CD4-positive, alpha-beta T cell treated with Interleukin-2 at 100 ng/mL for 4 hours (primary cell): ENCODE measurements at regions not wholly inside any gene's neighbourhood (a gene's known extent, or its start where the extent isn't known, plus 50 kb on each side); places are given as distances from the start of the nearest gene placed in this dataset.

ENCODE experiments used
- DNase-seq: peaks from one replicate; pipeline ENCODE4 v3.0.0-alpha.2; 2020; ENCODE audit warnings: low spot score

DNA sequence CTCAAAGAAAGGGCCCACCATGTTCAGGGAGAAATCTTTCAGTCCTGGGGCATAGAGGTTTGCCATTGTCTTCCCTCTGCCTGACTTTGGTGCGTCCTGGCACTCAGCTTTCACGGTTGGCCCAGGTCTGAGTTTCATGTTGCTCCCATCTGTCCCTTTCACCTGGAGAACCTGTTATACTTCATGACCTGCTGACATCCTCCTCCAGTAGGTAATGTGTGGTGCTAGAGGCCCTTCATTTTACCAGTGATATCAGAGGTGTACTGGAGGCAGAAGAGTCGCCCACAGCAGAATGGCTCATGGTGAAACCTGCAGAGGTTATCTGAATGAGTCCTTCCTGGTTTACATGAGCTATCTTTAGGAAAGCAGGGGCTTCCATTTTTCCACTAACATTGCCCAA lies 128.8 kb upstream of the DLX2 start:
- DNase-seq = no peak

DNA sequence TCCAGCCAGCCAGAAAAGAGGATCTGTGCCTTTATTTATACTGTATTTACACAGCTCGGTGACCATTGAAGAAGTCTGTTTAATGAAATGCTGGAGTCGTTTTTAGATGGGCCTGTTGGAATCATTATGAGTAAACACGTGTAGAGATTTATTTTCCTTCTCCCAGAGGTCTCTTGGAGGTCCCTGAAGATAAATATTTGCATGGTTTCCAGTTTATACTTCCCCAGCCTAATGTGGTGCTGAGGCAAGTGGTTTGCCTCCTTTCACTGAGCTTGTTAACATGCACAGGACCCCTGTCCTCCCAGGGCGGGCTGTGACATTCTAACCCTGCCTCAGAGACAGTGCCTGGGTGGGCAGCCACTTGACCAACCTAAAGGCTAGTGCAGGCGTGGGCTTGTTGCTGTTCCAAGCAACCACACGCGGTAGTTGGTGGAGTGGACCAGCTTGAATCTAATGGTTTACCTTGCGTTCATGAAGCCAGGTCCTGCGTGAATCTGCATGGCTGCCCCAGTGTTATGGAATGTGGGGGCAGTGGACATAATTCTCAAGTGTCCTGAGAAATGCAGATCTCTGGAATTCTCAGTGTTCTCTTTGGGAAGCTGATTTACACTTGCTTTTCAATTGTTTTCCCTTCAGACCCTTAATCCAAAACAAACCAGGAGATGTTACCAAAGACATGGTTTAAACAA lies 130.2 kb upstream of the DLX2 start:
- no peak for DNase-seq

DNA sequence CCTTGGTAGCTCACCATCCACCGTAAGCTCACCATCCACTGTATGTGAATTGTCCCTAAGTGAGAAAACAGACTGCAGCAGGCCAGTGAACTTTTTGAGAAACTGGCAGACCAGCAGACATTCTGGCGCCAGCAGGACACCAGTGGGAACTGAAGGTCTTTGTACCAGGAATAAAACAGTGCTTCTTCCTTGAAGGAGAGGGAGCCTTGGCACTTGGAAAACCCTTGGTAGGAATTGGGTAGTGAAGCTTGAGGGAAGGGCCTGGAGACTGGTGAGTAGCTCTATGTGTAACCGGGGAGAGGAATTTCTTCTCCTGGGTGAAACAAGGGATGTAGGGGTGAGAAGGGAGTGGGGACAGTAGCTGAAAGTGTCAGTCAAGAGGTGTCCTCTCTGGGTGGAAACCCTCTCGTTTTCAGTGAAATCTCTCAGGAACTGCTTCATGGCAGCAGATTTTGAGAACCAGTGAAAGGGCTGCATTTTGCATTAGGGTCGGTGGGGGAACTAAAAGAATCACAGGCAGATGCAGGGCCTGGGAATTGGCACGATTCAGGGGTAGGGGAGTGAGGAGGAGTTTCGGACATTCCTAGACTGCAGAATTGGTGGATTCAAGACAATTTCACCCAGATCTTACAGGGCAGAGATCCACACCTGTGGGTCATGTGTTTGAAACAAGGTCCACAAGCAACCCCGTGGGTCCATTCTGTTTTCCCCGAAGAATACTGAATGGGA lies 131.5 kb upstream of the DLX2 start:
- DNase-seq = no peak

DNA sequence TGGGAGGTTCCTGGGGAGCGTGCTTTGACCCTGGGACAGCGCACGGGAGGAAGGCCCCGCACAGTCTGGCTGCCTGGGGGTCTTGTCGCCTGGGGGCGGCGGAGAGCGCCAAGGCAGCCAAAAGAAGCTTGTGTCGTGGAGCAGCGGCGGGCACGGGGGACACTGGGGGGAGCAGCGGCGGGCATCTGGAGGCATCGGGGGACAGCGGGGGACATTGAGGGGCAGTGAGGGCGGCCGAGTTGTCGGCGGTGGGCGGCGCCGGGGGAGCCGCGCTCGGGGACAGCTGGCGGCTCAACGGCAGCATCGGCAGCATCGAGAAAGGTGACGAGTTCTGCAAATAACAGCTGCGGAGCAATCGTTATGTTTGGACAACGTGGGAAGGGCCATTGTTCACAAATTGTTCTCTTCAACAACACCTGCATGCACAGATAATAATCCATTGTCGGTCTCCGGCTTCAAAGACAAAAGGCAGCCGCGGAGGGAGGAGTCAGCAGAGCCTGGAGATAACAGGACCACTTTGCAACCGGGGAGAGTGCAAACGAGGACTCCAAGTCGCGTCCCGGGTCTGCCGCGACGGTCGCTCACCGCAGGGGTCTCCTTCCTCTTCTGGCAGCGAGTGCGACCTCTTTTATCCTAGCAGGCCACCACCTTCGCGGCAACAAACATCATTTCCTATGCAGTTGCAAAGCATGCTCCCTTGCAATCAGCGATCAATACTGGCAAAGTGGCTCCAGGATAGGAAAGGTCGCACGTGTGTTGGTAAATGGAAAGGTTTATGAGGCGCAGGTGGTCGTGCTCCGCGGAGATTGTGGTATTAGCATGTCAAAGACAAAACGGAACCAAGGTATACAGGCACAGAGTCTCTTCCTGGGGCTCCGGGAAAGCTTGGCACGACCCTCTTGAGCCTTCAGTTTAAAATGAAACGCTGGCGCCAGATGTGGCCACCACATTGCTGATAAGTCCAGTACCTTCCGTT lies 132.3 kb upstream of the DLX2 start:
- peak; percentile 33 for DNase-seq

DNA sequence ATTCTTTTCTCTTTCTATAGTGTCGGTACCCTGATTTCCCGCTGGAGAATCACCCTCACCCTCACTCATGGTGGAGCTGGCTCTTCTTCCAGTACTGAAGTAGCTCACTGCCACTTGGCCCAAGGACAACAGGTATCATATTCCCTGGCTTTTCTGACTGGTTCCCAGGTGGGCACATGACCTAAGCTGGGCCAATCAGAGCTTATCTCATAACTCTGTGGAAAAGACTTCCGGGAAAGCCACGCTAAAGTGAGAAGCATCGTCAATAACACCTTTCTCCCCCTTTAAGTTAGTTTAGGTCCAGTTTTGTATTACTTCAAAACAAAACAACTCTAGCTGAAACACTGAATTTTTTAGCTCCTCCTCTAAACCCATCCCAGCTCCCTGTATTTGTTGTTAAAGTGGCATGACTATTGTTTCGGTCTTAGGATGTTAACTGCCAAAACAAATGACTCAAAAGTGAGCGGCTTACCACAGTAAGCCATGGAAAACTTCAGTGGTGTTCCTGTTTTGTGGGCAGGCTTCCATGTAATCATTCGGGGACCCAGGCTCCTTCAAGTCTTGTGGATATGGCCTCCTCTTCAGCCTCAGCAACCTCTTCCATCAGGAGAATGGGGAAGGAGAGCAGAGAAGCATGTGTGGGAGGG lies 137.4 kb upstream of the DLX2 start:
- DNase-seq = no peak

DNA sequence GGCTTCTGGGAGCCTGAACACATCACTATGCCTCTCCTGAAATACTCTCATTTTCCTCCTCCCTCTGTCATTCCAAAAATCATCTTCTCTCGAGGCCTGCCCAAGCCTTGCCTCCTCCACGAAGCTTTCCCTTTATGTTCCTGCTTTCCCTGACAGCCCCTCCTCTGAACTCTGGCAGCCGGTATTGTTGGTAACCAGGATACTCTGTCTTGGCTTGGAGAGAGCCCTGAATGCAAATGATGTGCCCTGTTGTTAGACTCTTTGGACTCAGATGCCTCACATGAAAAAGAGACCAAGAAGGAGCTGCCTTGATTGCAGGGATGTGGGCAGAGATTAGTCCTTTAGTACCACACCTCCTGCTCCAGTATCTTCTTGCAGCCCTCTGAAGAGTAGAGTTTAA lies 138.5 kb upstream of the DLX2 start:
- DNase-seq = no peak

DNA sequence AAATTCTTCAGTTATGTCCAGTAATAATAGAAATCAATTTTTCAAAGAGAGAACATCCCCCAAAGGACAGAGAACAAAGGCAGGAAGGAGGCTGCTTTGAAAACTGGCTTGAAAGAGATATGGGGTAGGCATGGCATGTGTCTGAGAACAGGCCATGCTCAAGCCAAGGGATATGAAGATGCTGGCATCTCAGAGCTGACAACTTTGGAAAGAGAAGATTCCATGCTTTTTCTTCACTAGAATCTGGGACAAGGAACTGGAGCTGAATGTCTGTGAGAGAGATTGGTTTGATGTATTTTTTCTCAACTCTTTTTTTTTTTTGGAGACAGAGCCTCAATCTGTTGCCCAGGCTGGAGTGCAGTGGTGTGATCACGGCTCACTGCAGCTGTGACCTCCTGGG lies 139.8 kb upstream of the DLX2 start:
- DNase-seq = no peak

DNA sequence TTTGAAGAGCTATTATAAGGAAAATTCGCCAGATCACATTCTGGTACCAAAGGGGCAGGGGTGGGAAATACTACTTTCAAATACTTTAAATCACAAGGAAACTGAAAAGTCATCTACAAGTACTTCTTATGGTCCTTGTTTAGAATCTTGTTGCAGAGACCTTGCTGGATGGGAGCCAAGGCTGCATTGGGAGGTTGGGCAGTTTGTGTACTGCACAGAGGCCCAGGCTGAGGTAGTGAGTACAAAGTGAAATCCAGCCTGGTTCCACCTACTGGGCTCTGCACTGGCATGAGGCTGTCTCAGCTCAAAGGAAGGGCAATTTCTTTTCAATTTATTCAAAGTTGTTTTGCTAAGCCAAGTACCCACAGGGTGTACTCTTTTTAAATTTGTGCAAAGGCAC lies 140.3 kb upstream of the DLX2 start:
- DNase-seq = no peak

DNA sequence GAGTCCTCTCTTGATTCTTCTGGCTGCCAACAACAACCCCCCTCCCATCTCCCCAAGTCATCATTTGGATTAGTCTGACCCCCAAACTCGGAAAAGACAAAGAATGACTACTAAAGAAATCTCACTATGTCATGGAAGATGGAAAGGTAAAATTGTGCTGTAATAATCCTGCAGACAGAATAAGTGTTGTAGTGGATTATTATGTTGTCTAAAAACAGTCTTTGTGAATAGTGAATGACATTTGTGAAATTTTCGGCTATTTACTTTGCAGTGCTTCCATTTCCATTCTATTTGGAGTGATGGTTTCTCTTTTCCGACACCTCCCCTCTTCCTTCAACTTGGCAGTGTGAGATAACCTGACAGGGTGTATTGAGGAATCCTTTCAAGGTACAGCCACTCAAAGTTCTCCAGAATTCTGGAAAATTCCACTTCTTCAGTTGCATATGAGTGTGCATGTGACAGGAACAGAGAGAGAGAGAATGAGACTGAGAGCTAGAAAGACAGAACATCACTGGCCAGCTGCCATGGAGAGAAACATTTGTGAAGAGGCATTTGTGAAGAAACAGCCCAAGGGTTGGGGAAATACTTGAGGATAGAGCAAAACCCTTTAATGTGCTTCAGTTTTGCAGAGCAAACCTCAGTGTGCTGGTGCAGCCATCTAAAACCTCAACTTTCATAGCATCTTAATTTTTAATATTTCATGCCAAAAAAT lies 141.9 kb upstream of the DLX2 start:
- no peak for DNase-seq

DNA sequence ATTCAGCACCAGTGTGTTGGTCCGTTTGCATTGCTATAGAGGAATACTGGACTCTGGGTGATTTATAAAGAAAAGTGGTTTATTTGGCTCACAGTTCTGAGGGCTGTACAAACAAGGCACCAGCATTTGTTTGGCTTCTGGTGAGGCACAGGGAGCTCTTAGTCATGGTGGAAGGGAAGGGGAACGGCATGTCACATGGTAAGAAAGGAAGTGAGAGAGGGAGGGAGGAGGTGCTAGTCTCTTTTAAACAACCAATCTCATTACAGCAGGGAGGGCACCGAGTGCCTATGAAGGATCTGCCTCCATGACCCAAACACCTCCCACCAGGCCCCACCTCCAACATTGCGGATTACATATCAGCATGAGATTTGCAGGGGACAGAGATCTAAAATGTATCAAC lies 143.9 kb upstream of the DLX2 start:
- no peak for DNase-seq

DNA sequence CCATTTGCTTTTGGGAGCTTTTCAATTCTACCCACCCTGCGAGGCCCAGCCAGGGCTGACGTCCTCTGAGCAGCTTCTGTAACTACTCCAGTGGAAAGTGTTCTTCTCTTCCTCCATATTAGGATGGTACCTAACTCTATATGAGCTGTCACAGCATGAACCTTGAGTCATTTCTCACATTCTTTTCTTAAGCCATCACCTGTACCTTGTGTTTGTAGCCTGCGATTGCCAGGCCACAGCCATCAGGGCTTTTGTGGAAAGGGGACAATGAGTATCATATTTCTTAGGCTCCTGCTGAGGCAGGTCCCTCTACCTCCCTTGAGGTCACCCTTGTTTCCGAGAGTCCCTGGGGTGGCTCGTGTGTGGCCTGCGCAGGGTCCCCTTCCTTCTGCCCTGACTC lies 144.5 kb upstream of the DLX2 start:
- no peak for DNase-seq

DNA sequence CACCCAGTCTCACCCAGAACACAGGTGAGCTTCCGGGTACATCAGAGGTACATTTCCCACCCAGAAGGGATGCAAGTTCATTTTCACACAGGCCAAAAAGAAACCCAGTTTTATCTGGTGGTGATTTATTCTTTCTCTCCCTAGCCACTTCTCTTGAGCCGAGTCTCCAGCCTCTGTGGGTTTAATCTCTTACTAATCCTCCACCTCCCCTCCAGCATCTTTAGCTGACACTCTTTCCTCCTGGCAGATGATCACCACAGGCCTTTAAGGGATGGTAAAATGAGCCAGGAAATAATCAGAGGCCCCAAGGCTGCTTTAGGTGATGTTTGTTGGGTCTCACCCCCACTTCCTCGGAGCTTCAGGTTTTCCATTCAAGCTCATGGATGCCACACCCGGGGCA lies 145.7 kb upstream of the DLX2 start:
- no peak for DNase-seq

DNA sequence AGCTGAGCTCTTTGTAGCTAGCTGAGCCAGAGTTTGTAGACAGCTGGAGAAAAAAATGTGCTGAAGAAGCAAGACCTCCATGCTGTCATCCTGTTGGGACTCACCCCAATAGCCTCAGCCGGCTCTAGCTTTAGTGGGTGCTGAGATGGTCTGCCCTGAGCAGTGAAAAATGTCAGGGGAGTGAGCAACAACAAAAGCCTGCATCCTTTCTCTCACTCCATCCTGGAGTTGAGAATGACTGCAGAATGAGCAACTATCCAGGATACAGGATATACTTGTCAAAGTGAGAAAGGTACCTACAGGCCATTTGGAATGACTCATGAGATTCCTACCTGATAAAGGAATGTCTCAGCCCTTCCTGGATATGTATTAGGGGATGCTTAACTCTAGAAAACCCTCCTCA lies 146.1 kb upstream of the DLX2 start:
- DNase-seq = no peak

DNA sequence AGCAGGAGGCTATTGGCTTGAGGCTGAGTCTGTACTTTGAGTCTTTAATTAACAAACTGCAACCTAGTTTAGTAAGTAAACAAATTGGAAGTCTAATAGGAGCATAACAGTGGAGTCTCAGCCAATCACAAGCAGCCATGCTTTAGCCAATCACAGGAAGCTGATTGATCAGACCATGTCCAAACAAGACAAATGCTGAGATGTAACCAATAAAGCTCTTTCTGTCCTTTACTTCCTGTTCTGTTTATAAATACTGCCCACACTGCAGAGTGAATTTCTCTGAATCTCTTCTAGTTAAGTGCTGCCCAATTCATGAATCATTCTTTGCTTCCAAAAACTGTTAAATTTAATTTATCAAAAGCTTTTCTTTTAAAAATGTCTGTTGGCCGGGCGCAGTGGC lies 146.6 kb upstream of the DLX2 start:
- DNase-seq = no peak

DNA sequence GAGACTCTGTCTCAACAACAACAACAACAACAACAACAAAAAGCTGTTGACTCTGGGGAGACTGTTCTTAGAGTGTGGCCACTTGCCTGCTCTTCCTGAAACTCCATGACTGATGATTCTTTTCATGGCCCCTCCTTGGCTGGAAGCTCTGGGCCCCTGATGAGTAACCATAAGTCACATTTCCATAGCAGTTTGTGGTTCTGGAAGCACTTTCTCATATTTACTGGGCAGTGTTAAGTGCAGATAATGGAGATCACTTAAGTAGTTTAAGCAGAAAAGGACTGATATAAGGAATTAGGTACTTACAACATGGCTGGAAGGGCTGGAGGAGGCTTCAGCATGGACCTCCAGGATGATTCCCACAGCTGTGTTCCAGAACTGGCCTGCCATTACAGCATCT lies 147.3 kb upstream of the DLX2 start:
- no peak for DNase-seq

DNA sequence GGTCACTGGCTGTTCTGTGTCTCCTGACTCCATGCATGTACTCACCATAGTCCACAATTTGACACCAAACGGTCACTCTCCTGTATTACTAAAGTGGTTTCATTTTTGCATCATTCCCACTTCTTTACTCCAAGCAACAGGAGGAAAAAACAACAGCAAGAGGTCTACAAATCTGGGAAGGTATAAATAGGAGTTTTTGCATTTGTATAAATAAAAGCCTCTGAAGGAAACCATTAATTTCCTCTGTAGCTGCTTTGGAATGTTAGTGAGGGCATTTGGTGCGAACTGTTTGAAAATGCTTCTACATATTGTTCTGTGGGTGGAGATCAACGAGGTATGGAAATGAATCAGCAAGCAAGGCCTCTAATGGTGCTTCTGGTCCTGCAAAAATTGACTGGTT lies 148.5 kb upstream of the DLX2 start:
- DNase-seq = no peak

DNA sequence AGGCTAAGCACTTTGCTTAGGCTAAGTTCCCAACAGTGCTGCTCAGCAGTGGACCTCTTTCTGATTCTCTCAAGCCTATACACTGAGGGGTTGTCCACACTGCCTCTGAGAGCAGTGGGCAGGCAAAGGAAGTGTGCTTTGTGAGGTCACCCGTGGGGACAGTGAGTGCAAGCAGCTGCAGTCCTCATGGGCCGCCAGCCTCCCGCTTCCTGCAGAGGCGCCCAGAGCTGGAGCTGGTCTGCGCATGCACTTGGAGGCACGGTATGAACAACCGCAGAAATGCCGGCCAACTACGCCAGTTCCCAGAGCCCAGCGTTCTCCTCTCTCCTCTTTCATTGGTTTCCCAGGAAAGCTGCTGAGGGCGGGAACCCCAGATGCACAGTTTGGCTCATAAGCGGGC lies 149.5 kb upstream of the DLX2 start:
- DNase-seq = no peak

DNA sequence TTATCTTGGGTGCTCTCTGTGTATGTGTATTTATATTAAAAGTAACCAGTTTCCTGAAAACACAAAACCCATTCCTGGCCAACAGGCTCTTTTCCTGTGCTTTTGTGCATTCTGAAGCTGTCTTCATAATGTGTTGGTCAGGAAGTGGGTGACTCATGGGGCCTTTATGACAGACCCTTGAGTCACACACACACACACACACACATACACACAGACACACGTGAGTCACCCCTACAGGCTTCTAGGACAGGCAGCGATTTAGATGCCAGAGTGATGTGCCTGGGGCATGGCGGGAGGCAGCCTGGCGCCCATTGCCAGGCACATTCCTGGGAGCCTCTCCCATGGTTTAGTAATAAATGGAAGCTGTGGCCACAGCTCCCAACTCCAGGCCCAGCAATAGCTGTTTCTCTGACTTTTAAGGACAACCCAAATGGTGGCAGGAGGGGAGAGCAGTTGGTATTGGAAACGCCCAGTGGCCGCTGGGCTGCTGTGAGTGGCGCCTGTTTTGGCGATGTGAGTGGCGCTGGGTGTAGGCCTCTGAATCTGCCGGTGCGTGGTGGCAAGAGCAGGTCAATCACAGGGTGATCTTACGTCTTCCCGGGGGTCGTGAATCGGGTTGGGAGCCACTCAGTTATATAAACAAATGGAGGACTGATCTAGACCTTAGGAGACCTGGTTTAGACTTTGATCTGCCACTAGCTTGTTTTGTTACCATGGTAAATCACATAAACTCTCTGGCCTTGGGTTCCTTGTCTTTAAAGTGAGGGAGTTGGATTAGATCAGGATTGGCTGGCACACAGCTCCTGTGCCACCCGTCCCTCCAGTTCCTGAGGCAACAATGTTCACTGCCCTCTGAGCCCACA lies 150.7 kb upstream of the DLX2 start:
- DNase-seq = peak; percentile 51

DNA sequence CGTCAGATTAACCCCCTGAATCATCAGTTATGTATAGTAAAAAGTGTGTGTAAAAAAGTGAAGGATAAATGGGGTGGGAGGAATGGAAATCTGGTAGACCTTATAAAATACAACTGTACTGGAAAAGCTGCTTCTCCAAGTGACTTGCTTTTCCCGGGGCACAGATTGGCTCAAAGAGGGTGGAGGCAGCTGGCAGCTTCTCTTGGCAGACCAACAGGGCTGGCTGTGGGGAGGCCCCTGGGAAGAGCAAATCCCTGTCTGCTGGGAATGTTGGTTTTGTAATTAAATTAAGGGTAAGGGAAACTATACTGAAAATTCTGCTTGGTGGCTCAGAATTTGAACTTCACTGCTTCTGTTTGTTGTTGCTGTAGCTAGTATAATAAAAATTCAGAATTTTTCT lies 154.2 kb upstream of the DLX2 start:
- DNase-seq = no peak

DNA sequence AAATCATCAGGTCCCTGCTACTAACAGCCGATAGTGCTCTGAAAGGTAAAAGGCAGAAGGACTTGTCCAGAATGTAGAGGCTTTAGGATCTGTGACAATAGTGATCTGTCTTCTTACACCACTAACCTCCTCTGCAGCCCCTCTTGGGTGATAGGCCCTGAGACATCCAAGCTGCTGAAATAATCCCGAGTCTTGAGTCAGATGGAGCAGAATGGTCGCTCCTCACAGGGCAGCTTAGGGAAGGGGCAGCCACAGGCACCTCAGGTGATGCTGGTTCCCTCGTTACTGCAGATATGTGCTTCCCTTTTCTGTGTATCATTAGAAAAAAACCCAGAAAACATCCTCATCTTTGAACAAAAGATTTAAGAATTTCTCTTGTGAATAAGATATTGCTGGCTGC lies 157.1 kb upstream of the DLX2 start:
- no peak for DNase-seq

DNA sequence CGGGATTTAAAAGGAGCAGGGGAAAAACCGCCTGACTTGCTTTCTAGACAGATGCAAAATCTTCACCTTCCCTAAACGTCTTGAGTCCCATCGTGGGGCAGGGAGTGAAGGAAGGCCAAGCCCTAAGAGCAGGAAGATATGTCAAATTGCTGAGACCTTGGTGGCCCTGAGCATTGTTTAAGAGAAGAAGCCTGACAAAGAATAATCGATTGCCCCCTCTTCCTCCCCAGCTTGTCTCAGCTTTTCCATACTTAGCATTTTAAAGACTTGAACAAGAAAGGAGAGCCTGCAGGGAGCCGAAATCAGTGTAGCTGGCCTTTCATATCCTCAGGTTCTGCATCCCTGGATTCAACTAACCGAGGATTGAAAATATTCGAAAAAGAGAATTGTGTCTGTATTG lies 157.6 kb upstream of the DLX2 start:
- DNase-seq = no peak
